SK-N-SH (cell line): ENCODE measurements at regions not wholly inside any gene's neighbourhood (a gene's known extent, or its start where the extent isn't known, plus 50 kb on each side); places are given as distances from the start of the nearest gene placed in this dataset.

Experiments
- CTCF ChIA-PET: fragments of 300-600, 350-600 bp; formaldehyde crosslinking; extraction: SDS; loops from one replicate; lab custom pipeline; 2021; lab: Yijun Ruan, JAX
- POLR2A ChIA-PET: fragments of 350-600 bp; sonication (Branson Sonifier 250); formaldehyde crosslinking; extraction: SDS; loops from one replicate; lab custom pipeline; 2020; ENCODE audit warnings: antibody characterized with exemption, inconsistent platforms; lab: Yijun Ruan, JAX
- DNase-seq: peaks from one replicate; pipeline ENCODE4 v3.0.0; 2012
- H2AFZ ChIP-seq: fragments of 200-600 bp; sonication (generic); 2 replicates; pipeline ENCODE4 v1.8.1; 2016; ENCODE audit warnings: antibody characterized with exemption, mild to moderate bottlenecking, low read depth
- H3F3A ChIP-seq: fragments of 200-600 bp; sonication (generic); replicated peaks from 2 replicates; pipeline ENCODE3; 2016; ENCODE audit warnings: antibody characterized with exemption, mild to moderate bottlenecking; ENCODE audit not compliant: insufficient read depth
- H3K27ac ChIP-seq, 2 experiments: fragments of 200-500 bp in 1 of 2; fragments of 200-600 bp in 1 of 2; sonication (Bioruptor generic) in 1 of 2; sonication (generic), shearing (Covaris generic) in 1 of 2; 2 replicates each; pipeline versions ENCODE4 v1.5.1 to v1.6.1; 2014 to 2016; ENCODE audit warnings: low read depth in 2 of 2, inconsistent platforms in 1 of 2, low read length in 1 of 2, mild to moderate bottlenecking in 1 of 2, mixed read lengths in 1 of 2
- H3K27me3 ChIP-seq: fragments of 200-600 bp; sonication (generic), shearing (Covaris generic); 2 replicates; pipeline ENCODE4 v1.6.1; 2016; ENCODE audit warnings: mixed run types; ENCODE audit not compliant: insufficient read depth
- H3K36me3 ChIP-seq, 2 experiments: fragments of 200-500 bp in 1 of 2; fragments of 200-600 bp in 1 of 2; sonication (Bioruptor generic) in 1 of 2; sonication (generic) in 1 of 2; replicated peaks in 1 of 2; 2 replicates each; pipeline versions ENCODE3 to v1.5.1; 2014 to 2016; ENCODE audit warnings: low read length in 1 of 2, mild to moderate bottlenecking in 1 of 2; ENCODE audit not compliant: insufficient read depth in 2 of 2, control insufficient read depth in 1 of 2
- H3K4me1 ChIP-seq, 2 experiments: fragments of 200-500 bp in 1 of 2; fragments of 200-600 bp in 1 of 2; sonication (Bioruptor generic) in 1 of 2; sonication (generic), shearing (Covaris generic) in 1 of 2; 2 replicates each; pipeline versions ENCODE4 v1.5.1 to v1.6.1; 2014 to 2016; ENCODE audit warnings: low read depth in 1 of 2, low read length in 1 of 2, mixed run types in 1 of 2; ENCODE audit not compliant: insufficient read depth in 2 of 2, control insufficient read depth in 1 of 2
- H3K4me2 ChIP-seq: fragments of 200-600 bp; sonication (generic), shearing (Covaris generic); 2 replicates; pipeline ENCODE4 v1.6.1; 2017; ENCODE audit warnings: mixed run types
- H3K4me3 ChIP-seq, 2 experiments: fragments of 200-500 bp in 1 of 2; fragments of 200-600 bp in 1 of 2; sonication (Bioruptor generic) in 1 of 2; sonication (generic), shearing (Covaris generic) in 1 of 2; 2 replicates each; pipeline versions ENCODE4 v1.5.1 to v1.8.1; 2014 to 2016; ENCODE audit warnings: low read depth in 2 of 2, inconsistent platforms in 1 of 2, low read length in 1 of 2, mild to moderate bottlenecking in 1 of 2, mixed read lengths in 1 of 2, moderate library complexity in 1 of 2
- H3K79me2 ChIP-seq: fragments of 200-600 bp; sonication (generic); 2 replicates; pipeline ENCODE4 v1.8.1; 2017; ENCODE audit warnings: mild to moderate bottlenecking; ENCODE audit not compliant: insufficient read depth
- H3K9ac ChIP-seq: fragments of 200-600 bp; sonication (generic); 2 replicates; pipeline ENCODE4 v1.6.1; 2017; ENCODE audit warnings: mixed run types
- H3K9me2 ChIP-seq: fragments of 200-600 bp; sonication (generic); 2 replicates; pipeline ENCODE4 v1.6.1; 2017; ENCODE audit warnings: mixed run types
- H3K9me3 ChIP-seq: fragments of 200-600 bp; sonication (generic); 2 replicates; pipeline ENCODE4 v1.6.1; 2017; ENCODE audit warnings: mixed run types, mild to moderate bottlenecking, moderate library complexity
- H4K20me1 ChIP-seq: fragments of 200-600 bp; sonication (generic); 2 replicates; pipeline ENCODE4 v1.6.1; 2017; ENCODE audit warnings: mild to moderate bottlenecking, mixed run types; ENCODE audit not compliant: insufficient read depth
- ELF1 ChIP-seq: IDR thresholded peaks from 2 replicates; pipeline ENCODE4 v1.4.0; 2012
- EP300 ChIP-seq, 2 experiments: IDR thresholded peaks; 2 replicates each; pipeline versions ENCODE4 v1.4.0 to v1.6.1; 2012; ENCODE audit warnings: borderline replicate concordance in 1 of 2, low read depth in 1 of 2, low read length in 1 of 2
- EZH2phosphoT487 ChIP-seq: fragments of 200-600 bp; sonication (generic); IDR thresholded peaks from 2 replicates; pipeline ENCODE4 v1.6.1; 2017; ENCODE audit warnings: low read depth, mixed run types, mild to moderate bottlenecking, antibody characterized with exemption, moderate library complexity, borderline replicate concordance
- FOXJ3 ChIP-seq: sonication (generic); formaldehyde crosslinking; IDR thresholded peaks from 2 replicates; pipeline ENCODE4 v1.5.1; 2020; ENCODE audit warnings: mild to moderate bottlenecking, missing genetic modification reagents
- FOXM1 ChIP-seq: IDR thresholded peaks from 2 replicates; pipeline ENCODE4 v1.4.0; 2012; ENCODE audit warnings: low read depth, mild to moderate bottlenecking
- GABPA ChIP-seq: IDR thresholded peaks from 2 replicates; pipeline ENCODE4 v1.4.0; 2012; ENCODE audit warnings: low read depth, mild to moderate bottlenecking
- GATA2 ChIP-seq: sonication (generic); formaldehyde crosslinking; IDR thresholded peaks from 2 replicates; pipeline ENCODE4 v1.5.0; 2020; ENCODE audit warnings: mild to moderate bottlenecking, missing genetic modification reagents
- JUND ChIP-seq: IDR thresholded peaks from 2 replicates; pipeline ENCODE4 v1.4.0; 2012
- MEF2A ChIP-seq: IDR thresholded peaks from 2 replicates; pipeline ENCODE4 v1.4.0; 2012; ENCODE audit warnings: low read depth, borderline replicate concordance
- MXI1 ChIP-seq: IDR thresholded peaks from 2 replicates; pipeline ENCODE4 v1.6.1; 2012; ENCODE audit warnings: mild to moderate bottlenecking, low read depth, low read length, improper control_type of control experiment
- NRF1 ChIP-seq: IDR thresholded peaks from 2 replicates; pipeline ENCODE4 v1.6.1; 2012; ENCODE audit warnings: low read depth, mild to moderate bottlenecking, low read length
- POLR2AphosphoS5 ChIP-seq: IDR thresholded peaks from 2 replicates; pipeline ENCODE4 v1.6.1; 2012; ENCODE audit warnings: low read depth, low read length
- RXRA ChIP-seq: IDR thresholded peaks from 2 replicates; pipeline ENCODE4 v1.4.0; 2012; ENCODE audit warnings: low read depth, mild to moderate bottlenecking, borderline replicate concordance
- SIN3A ChIP-seq: IDR thresholded peaks from 2 replicates; pipeline ENCODE4 v1.6.1; 2012; ENCODE audit warnings: low read depth, mild to moderate bottlenecking, low read length, moderate library complexity, borderline replicate concordance
- TCF12 ChIP-seq: IDR thresholded peaks from 2 replicates; pipeline ENCODE4 v1.4.0; 2012
- YY1 ChIP-seq: IDR thresholded peaks from 2 replicates; pipeline ENCODE4 v1.4.0; 2012; ENCODE audit warnings: low read depth, mild to moderate bottlenecking
- TF ChIP-seq, protein P1 (sequence below): fragments of 150-350 bp; IDR thresholded peaks from 2 replicates; pipeline ENCODE4 v1.6.1; 2016; ENCODE audit warnings: mild to moderate bottlenecking, low read depth, low read length
- TF ChIP-seq, protein P2 (sequence below): IDR thresholded peaks from 2 replicates; pipeline ENCODE4 v1.4.0; 2012; ENCODE audit warnings: low read depth
- TF ChIP-seq, protein P3 (sequence below): fragments of 150-350 bp; IDR thresholded peaks from 2 replicates; pipeline ENCODE4 v1.6.1; 2017; ENCODE audit warnings: antibody characterized with exemption, low read length, low read depth, borderline replicate concordance
- TF ChIP-seq, protein P4 (sequence below): IDR thresholded peaks from 2 replicates; pipeline ENCODE4; 2012
- TF ChIP-seq, protein P5 (sequence below): IDR thresholded peaks from 2 replicates; pipeline ENCODE4 v1.6.1; 2012; ENCODE audit warnings: mild to moderate bottlenecking, low read depth, low read length, moderate library complexity

DNA sequence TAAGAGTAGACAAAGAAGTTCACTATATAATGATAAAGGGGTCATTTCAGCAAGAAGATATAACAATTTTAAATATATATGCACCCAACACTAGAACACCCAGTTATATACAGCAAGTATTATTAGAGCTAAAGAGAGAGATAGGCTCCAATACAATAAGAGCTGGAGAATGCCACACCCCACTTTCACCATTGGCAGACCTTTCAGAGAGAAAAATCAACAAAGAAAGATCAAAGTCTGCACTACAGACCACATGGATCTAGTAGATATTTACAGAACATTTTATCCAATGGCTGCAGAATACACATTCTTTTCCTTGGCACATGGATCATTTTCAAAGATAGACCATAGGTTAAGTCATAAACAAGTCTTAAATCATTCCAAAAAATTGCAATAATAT lies 479.7 kb upstream of the DIAPH2 start:
- Histone ChIP-seq H3F3A (no peaks in the 10 kb centered on the region), H2AFZ (no peak overlapping the region), H3K9me3 (no peaks in the 10 kb centered on the region), H3K27ac (no peak overlapping the region), H3K4me1 (no peaks in the 10 kb centered on the region), H3K4me2 (no peak overlapping the region), H3K27me3 (no peaks in the 10 kb centered on the region), H3K79me2 (no peaks in the 10 kb centered on the region), H3K36me3 (no peaks in the 10 kb centered on the region), H3K9ac (no peak overlapping the region), H3K9me2 (no peaks in the 10 kb centered on the region), H3K4me3 (no peak overlapping the region), H4K20me1 (no peaks in the 10 kb centered on the region)
- CTCF ChIA-PET, result no interaction called here
- TF ChIP-seq, protein P1, sequence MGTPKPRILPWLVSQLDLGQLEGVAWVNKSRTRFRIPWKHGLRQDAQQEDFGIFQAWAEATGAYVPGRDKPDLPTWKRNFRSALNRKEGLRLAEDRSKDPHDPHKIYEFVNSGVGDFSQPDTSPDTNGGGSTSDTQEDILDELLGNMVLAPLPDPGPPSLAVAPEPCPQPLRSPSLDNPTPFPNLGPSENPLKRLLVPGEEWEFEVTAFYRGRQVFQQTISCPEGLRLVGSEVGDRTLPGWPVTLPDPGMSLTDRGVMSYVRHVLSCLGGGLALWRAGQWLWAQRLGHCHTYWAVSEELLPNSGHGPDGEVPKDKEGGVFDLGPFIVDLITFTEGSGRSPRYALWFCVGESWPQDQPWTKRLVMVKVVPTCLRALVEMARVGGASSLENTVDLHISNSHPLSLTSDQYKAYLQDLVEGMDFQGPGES, result no peak
- no peak for TF ChIP-seq MXI1
- TF ChIP-seq ELF1, result no peak
- no peak for TF ChIP-seq JUND
- no peak for TF ChIP-seq FOXM1
- TF ChIP-seq, protein P2, sequence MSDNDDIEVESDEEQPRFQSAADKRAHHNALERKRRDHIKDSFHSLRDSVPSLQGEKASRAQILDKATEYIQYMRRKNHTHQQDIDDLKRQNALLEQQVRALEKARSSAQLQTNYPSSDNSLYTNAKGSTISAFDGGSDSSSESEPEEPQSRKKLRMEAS, result no peak
- no peak for TF ChIP-seq FOXJ3 (CRISPR knock-in tag)
- TF ChIP-seq POLR2AphosphoS5, result no peak
- TF ChIP-seq SIN3A, result no peak
- TF ChIP-seq GATA2, result no peak
- TF ChIP-seq EZH2phosphoT487, result no peak
- TF ChIP-seq GABPA, result no peak
- TF ChIP-seq MEF2A, result no peak
- TF ChIP-seq, protein P3, sequence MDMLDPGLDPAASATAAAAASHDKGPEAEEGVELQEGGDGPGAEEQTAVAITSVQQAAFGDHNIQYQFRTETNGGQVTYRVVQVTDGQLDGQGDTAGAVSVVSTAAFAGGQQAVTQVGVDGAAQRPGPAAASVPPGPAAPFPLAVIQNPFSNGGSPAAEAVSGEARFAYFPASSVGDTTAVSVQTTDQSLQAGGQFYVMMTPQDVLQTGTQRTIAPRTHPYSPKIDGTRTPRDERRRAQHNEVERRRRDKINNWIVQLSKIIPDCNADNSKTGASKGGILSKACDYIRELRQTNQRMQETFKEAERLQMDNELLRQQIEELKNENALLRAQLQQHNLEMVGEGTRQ, result no peak
- no peak for TF ChIP-seq EP300 (IDR thresholded peaks at IDR 0.05; ENCODE audit: borderline replicate concordance in 1 of 2, low read depth in 1 of 2, low read length in 1 of 2)
- TF ChIP-seq RXRA, result no peak
- POLR2A ChIA-PET, result no interaction called here
- DNase-seq, result no peak

DNA sequence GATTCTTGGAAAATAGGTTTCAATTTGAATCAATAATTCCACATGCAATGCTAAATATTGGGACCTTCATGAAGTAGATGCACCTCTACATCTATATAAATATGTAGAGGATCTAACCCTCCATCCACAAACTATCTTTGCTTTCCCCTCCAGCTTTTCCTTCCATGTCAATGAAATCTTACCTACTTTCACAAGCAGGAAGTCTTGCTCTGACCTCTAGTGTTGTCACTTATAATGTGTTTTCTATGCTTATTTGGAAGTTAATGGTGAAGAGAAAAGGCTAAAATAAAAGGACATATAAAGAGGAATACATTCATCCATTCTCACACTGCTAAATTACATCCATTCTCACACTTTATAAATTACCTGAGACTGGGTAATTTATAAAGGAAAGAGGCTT lies 472.7 kb upstream of the DIAPH2 start:
- CTCF ChIA-PET, result interaction anchor here (0.6 kb wide), 1 partner anchor 415 kb away, joined by 3 read pairs; no protein-coding TSS in a partner anchor
- POLR2A ChIA-PET, result no interaction called here
- no peak for DNase-seq
- Histone ChIP-seq H3F3A (no peaks in the 10 kb centered on the region), H4K20me1 (no peaks in the 10 kb centered on the region), H3K4me2 (no peak overlapping the region), H2AFZ (no peak overlapping the region), H3K9me2 (no peaks in the 10 kb centered on the region), H3K27me3 (no peaks in the 10 kb centered on the region), H3K9ac (no peak overlapping the region), H3K36me3 (no peaks in the 10 kb centered on the region), H3K4me1 (no peaks in the 10 kb centered on the region), H3K27ac (no peak overlapping the region), H3K4me3 (no peak overlapping the region), H3K9me3 (no peaks in the 10 kb centered on the region), H3K79me2 (no peaks in the 10 kb centered on the region)
- TF ChIP-seq, protein P4, sequence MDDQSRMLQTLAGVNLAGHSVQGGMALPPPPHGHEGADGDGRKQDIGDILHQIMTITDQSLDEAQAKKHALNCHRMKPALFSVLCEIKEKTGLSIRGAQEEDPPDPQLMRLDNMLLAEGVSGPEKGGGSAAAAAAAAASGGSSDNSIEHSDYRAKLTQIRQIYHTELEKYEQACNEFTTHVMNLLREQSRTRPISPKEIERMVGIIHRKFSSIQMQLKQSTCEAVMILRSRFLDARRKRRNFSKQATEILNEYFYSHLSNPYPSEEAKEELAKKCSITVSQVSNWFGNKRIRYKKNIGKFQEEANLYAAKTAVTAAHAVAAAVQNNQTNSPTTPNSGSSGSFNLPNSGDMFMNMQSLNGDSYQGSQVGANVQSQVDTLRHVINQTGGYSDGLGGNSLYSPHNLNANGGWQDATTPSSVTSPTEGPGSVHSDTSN, result no peak
- TF ChIP-seq, protein P5, sequence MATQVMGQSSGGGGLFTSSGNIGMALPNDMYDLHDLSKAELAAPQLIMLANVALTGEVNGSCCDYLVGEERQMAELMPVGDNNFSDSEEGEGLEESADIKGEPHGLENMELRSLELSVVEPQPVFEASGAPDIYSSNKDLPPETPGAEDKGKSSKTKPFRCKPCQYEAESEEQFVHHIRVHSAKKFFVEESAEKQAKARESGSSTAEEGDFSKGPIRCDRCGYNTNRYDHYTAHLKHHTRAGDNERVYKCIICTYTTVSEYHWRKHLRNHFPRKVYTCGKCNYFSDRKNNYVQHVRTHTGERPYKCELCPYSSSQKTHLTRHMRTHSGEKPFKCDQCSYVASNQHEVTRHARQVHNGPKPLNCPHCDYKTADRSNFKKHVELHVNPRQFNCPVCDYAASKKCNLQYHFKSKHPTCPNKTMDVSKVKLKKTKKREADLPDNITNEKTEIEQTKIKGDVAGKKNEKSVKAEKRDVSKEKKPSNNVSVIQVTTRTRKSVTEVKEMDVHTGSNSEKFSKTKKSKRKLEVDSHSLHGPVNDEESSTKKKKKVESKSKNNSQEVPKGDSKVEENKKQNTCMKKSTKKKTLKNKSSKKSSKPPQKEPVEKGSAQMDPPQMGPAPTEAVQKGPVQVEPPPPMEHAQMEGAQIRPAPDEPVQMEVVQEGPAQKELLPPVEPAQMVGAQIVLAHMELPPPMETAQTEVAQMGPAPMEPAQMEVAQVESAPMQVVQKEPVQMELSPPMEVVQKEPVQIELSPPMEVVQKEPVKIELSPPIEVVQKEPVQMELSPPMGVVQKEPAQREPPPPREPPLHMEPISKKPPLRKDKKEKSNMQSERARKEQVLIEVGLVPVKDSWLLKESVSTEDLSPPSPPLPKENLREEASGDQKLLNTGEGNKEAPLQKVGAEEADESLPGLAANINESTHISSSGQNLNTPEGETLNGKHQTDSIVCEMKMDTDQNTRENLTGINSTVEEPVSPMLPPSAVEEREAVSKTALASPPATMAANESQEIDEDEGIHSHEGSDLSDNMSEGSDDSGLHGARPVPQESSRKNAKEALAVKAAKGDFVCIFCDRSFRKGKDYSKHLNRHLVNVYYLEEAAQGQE, result no peak
- TF ChIP-seq, protein P3, result no peak
- TF ChIP-seq TCF12, result no peak
- no peak for TF ChIP-seq EZH2phosphoT487
- no peak for TF ChIP-seq NRF1
- TF ChIP-seq FOXM1, result no peak
- no peak for TF ChIP-seq YY1
- TF ChIP-seq, protein P2, result no peak
- no peak for TF ChIP-seq GABPA
- TF ChIP-seq RXRA, result no peak
- no peak for TF ChIP-seq ELF1
